ENCODE measurements at regions not wholly inside any gene's neighbourhood (a gene's known extent, or its start where the extent isn't known, plus 50 kb on each side); places are given as distances from the start of the nearest gene placed in this dataset.

GRCh38 chr11:119936426-119936825 lies 201.5 kb downstream of the TRIM29 start:
- H3K9me3 ChIP-seq (ENCODE audit: control insufficient read depth, insufficient read depth, low read length): no peaks in the 10 kb centered on the region
- no peak for TF ChIP-seq EZH2phosphoT487 (IDR thresholded peaks at IDR 0.05; ENCODE audit: borderline replicate concordance, low read length)
- no peak for TF ChIP-seq CTCF (IDR thresholded peaks at IDR 0.05; ENCODE audit: low read depth, low read length, poor library complexity, severe bottlenecking)
- no peak overlapping the region for H3K4me2 ChIP-seq (ENCODE audit: low read length)
- no peak overlapping the region for H3K4me3 ChIP-seq (ENCODE audit: low read length)
- no peaks in the 10 kb centered on the region for H3K27me3 ChIP-seq (ENCODE audit: control insufficient read depth, low read length)
- H3K79me2 ChIP-seq (ENCODE audit: control insufficient read depth, low read length): no peaks in the 10 kb centered on the region
- no peaks in the 10 kb centered on the region for H3K4me1 ChIP-seq (ENCODE audit: control insufficient read depth, low read length)
- no peaks in the 10 kb centered on the region for H3K9me2 ChIP-seq (replicated peaks; ENCODE audit: control insufficient read depth, low read length)
- H3K27ac ChIP-seq (ENCODE audit: low read depth, low read length): no peak overlapping the region
- no peaks in the 10 kb centered on the region for H3K36me3 ChIP-seq (ENCODE audit: control insufficient read depth, low read length)
- H4K20me1 ChIP-seq (ENCODE audit: control insufficient read depth, insufficient read depth, low read depth, low read length): no peaks in the 10 kb centered on the region
- H3F3A ChIP-seq (ENCODE audit: control insufficient read depth, insufficient read depth): no peaks in the 10 kb centered on the region

- Histone ChIP-seq H3K27ac (ENCODE audit: low read depth, low read length) (no peak overlapping the region), H3K27me3 (ENCODE audit: control insufficient read depth, low read length) (no peaks in the 10 kb centered on the region)
These were observed 202.5 kb downstream of the TRIM29 start for GRCh38 chr11:119935349-119935925.

GRCh38 chr11:119934866-119935265 lies 203.0 kb downstream of the TRIM29 start:
- no peaks in the 10 kb centered on the region for H3K4me1 ChIP-seq (ENCODE audit: control insufficient read depth, low read length)
- no peak for TF ChIP-seq CTCF (IDR thresholded peaks at IDR 0.05; ENCODE audit: low read depth, low read length, poor library complexity, severe bottlenecking)
- TF ChIP-seq EZH2phosphoT487 (IDR thresholded peaks at IDR 0.05; ENCODE audit: borderline replicate concordance, low read length): no peak
- no peaks in the 10 kb centered on the region for H3K79me2 ChIP-seq (ENCODE audit: control insufficient read depth, low read length)
- H3K9me3 ChIP-seq (ENCODE audit: control insufficient read depth, insufficient read depth, low read length): no peaks in the 10 kb centered on the region
- H4K20me1 ChIP-seq (ENCODE audit: control insufficient read depth, insufficient read depth, low read depth, low read length): no peaks in the 10 kb centered on the region
- no peak overlapping the region for H3K4me3 ChIP-seq (ENCODE audit: low read length)
- no peaks in the 10 kb centered on the region for H3F3A ChIP-seq (ENCODE audit: control insufficient read depth, insufficient read depth)
- no peak overlapping the region for H3K27ac ChIP-seq (ENCODE audit: low read depth, low read length)
- H3K4me2 ChIP-seq (ENCODE audit: low read length): no peak overlapping the region
- no peaks in the 10 kb centered on the region for H3K9me2 ChIP-seq (replicated peaks; ENCODE audit: control insufficient read depth, low read length)
- H3K27me3 ChIP-seq (ENCODE audit: control insufficient read depth, low read length): no peaks in the 10 kb centered on the region
- no peaks in the 10 kb centered on the region for H3K36me3 ChIP-seq (ENCODE audit: control insufficient read depth, low read length)

More at GRCh38 chr11:119935349-119935925, 202.5 kb downstream of the TRIM29 start:
- Histone ChIP-seq H3K9me2 (replicated peaks; ENCODE audit: control insufficient read depth, low read length) (no peaks in the 10 kb centered on the region), H3K4me2 (ENCODE audit: low read length) (no peak overlapping the region), H3K79me2 (ENCODE audit: control insufficient read depth, low read length) (no peaks in the 10 kb centered on the region), H3K4me3 (ENCODE audit: low read length) (no peak overlapping the region), H3F3A (ENCODE audit: control insufficient read depth, insufficient read depth) (no peaks in the 10 kb centered on the region), H3K4me1 (ENCODE audit: control insufficient read depth, low read length) (no peaks in the 10 kb centered on the region), H3K36me3 (ENCODE audit: control insufficient read depth, low read length) (no peaks in the 10 kb centered on the region), H3K9me3 (ENCODE audit: control insufficient read depth, insufficient read depth, low read length) (no peaks in the 10 kb centered on the region), H4K20me1 (ENCODE audit: control insufficient read depth, insufficient read depth, low read depth, low read length) (no peaks in the 10 kb centered on the region)
- TF ChIP-seq CTCF (IDR thresholded peaks at IDR 0.05; ENCODE audit: low read depth, low read length, poor library complexity, severe bottlenecking) (no peak), EZH2phosphoT487 (IDR thresholded peaks at IDR 0.05; ENCODE audit: borderline replicate concordance, low read length) (no peak)
